ENCODE measurements at regions not wholly inside any gene's neighbourhood (a gene's known extent, or its start where the extent isn't known, plus 50 kb on each side); places are given as distances from the start of the nearest gene placed in this dataset.
"Not testable (repeated sequence)": the region's sequence is repeated elsewhere in the genome, so short reads cannot be mapped to it uniquely, and the experiment has no call there.

GRCh38 chr4:148608968-148609367 lies 166.8 kb upstream of the NR3C2 start:
- H3K9me2 ChIP-seq (ENCODE audit: insufficient read depth) = no peaks in the 10 kb centered on the region
- H3K9me3 ChIP-seq (ENCODE audit: low read depth) = no peaks in the 10 kb centered on the region
- H3K79me2 ChIP-seq (ENCODE audit: insufficient read depth) = no peaks in the 10 kb centered on the region
- no peaks in the 10 kb centered on the region for H4K20me1 ChIP-seq (ENCODE audit: insufficient read depth)
- H3K36me3 ChIP-seq (ENCODE audit: low read depth) = no peaks in the 10 kb centered on the region
- 57 to 62% methylated on average over 4 of the region's 4 CpGs for WGBS, 2 experiments (ENCODE audit: low coverage in 1 of 2, low lambda C conversion rate in 2 of 2, missing lambda C conversion rate in 2 of 2)
- no peak for TF ChIP-seq EZH2phosphoT487 (IDR thresholded peaks at IDR 0.05; ENCODE audit: insufficient read depth, low read depth)
- TF ChIP-seq EZH2 (IDR thresholded peaks at IDR 0.05; ENCODE audit: insufficient read depth, poor library complexity, severe bottlenecking) = no peak
- no peak overlapping the region for H3K4me3 ChIP-seq
- H3K27ac ChIP-seq = no peak overlapping the region
- H2AFZ ChIP-seq = no peak overlapping the region
- no peak overlapping the region for H3K4me2 ChIP-seq (ENCODE audit: unreplicated experiment)
- in situ Hi-C loops (cut with MboI) = no loop called here
- no peak for DNase-seq
- no peaks in the 10 kb centered on the region for H3K4me1 ChIP-seq (ENCODE audit: insufficient read depth)
- no peaks in the 10 kb centered on the region for H3K27me3 ChIP-seq (replicated peaks; ENCODE audit: insufficient read depth)
- H3F3A ChIP-seq (ENCODE audit: insufficient read depth) = no peaks in the 10 kb centered on the region
- no peak overlapping the region for H3K9ac ChIP-seq

GRCh38 chr4:148598418-148599207 lies 156.4 kb upstream of the NR3C2 start:
- H3K9me3 ChIP-seq (ENCODE audit: low read depth); H3F3A ChIP-seq (ENCODE audit: insufficient read depth); DNase-seq; H4K20me1 ChIP-seq (ENCODE audit: insufficient read depth); H3K4me1 ChIP-seq (ENCODE audit: insufficient read depth); H3K4me3 ChIP-seq; H3K9me2 ChIP-seq (ENCODE audit: insufficient read depth); H3K79me2 ChIP-seq (ENCODE audit: insufficient read depth); H3K27ac ChIP-seq; H3K4me2 ChIP-seq (ENCODE audit: unreplicated experiment); H3K9ac ChIP-seq; H3K36me3 ChIP-seq (ENCODE audit: low read depth); H2AFZ ChIP-seq; H3K27me3 ChIP-seq (replicated peaks; ENCODE audit: insufficient read depth); in situ Hi-C loops (cut with MboI): not testable (repeated sequence)
- 41 to 43% methylated on average over 14 of the region's 14 CpGs for WGBS, 2 experiments (ENCODE audit: low coverage in 1 of 2, low lambda C conversion rate in 2 of 2, missing lambda C conversion rate in 2 of 2)

- in situ Hi-C loops (cut with MboI) = no loop called here
- Histone ChIP-seq H4K20me1 (ENCODE audit: insufficient read depth) (no peaks in the 10 kb centered on the region), H3K4me3 (no peak overlapping the region), H3K36me3 (ENCODE audit: low read depth) (no peaks in the 10 kb centered on the region), H3K4me2 (ENCODE audit: unreplicated experiment) (no peak overlapping the region), H3K27ac (no peak overlapping the region), H3K9ac (no peak overlapping the region), H3K4me1 (ENCODE audit: insufficient read depth) (no peaks in the 10 kb centered on the region), H3K79me2 (ENCODE audit: insufficient read depth) (no peaks in the 10 kb centered on the region), H3K9me3 (ENCODE audit: low read depth) (no peaks in the 10 kb centered on the region), H3K27me3 (replicated peaks; ENCODE audit: insufficient read depth) (no peaks in the 10 kb centered on the region), H3F3A (ENCODE audit: insufficient read depth) (no peaks in the 10 kb centered on the region), H3K9me2 (ENCODE audit: insufficient read depth) (no peaks in the 10 kb centered on the region), H2AFZ (no peak overlapping the region)
- WGBS, 2 experiments (ENCODE audit: low coverage in 1 of 2, low lambda C conversion rate in 2 of 2, missing lambda C conversion rate in 2 of 2) = 27 to 41% methylated on average over 3 to 4 of the region's 4 CpGs
- no peak for DNase-seq
- no peak for TF ChIP-seq EZH2 (IDR thresholded peaks at IDR 0.05; ENCODE audit: insufficient read depth, poor library complexity, severe bottlenecking)
- no peak for TF ChIP-seq EZH2phosphoT487 (IDR thresholded peaks at IDR 0.05; ENCODE audit: insufficient read depth, low read depth)
Measured at GRCh38 chr4:148589182-148589581, 147.0 kb upstream of the NR3C2 start.

GRCh38 chr4:148575577-148575976 lies 133.4 kb upstream of the NR3C2 start:
- Histone ChIP-seq H2AFZ (no peak overlapping the region), H3K27ac (no peak overlapping the region), H3K9ac (no peak overlapping the region), H3K4me1 (ENCODE audit: insufficient read depth) (no peaks in the 10 kb centered on the region), H3K4me3 (no peak overlapping the region), H4K20me1 (ENCODE audit: insufficient read depth) (no peaks in the 10 kb centered on the region), H3K36me3 (ENCODE audit: low read depth) (no peaks in the 10 kb centered on the region), H3K4me2 (ENCODE audit: unreplicated experiment) (no peak overlapping the region), H3F3A (ENCODE audit: insufficient read depth) (no peaks in the 10 kb centered on the region), H3K9me3 (ENCODE audit: low read depth) (no peaks in the 10 kb centered on the region), H3K9me2 (ENCODE audit: insufficient read depth) (no peaks in the 10 kb centered on the region), H3K79me2 (ENCODE audit: insufficient read depth) (no peaks in the 10 kb centered on the region), H3K27me3 (replicated peaks; ENCODE audit: insufficient read depth) (no peaks in the 10 kb centered on the region)
- no peak for DNase-seq
- in situ Hi-C loops (cut with MboI) = no loop called here
- TF ChIP-seq EZH2 (IDR thresholded peaks at IDR 0.05; ENCODE audit: insufficient read depth, poor library complexity, severe bottlenecking) = no peak
- no peak for TF ChIP-seq EZH2phosphoT487 (IDR thresholded peaks at IDR 0.05; ENCODE audit: insufficient read depth, low read depth)
- WGBS, 2 experiments (ENCODE audit: low coverage in 1 of 2, low lambda C conversion rate in 2 of 2, missing lambda C conversion rate in 2 of 2) = 32% methylated on average over 2 of the region's 2 CpGs

- no peak for DNase-seq
- no peaks in the 10 kb centered on the region for H3K27me3 ChIP-seq (replicated peaks; ENCODE audit: insufficient read depth)
- no peaks in the 10 kb centered on the region for H3F3A ChIP-seq (ENCODE audit: insufficient read depth)
- no peak for TF ChIP-seq EZH2phosphoT487 (IDR thresholded peaks at IDR 0.05; ENCODE audit: insufficient read depth, low read depth)
- no peak for TF ChIP-seq EZH2 (IDR thresholded peaks at IDR 0.05; ENCODE audit: insufficient read depth, poor library complexity, severe bottlenecking)
- H3K4me3 ChIP-seq = no peak overlapping the region
- no peak overlapping the region for H3K4me2 ChIP-seq (ENCODE audit: unreplicated experiment)
- in situ Hi-C loops (cut with MboI) = no loop called here
- H3K79me2 ChIP-seq (ENCODE audit: insufficient read depth) = no peaks in the 10 kb centered on the region
- H3K36me3 ChIP-seq (ENCODE audit: low read depth) = no peaks in the 10 kb centered on the region
- no peak overlapping the region for H2AFZ ChIP-seq
- H3K9me2 ChIP-seq (ENCODE audit: insufficient read depth) = no peaks in the 10 kb centered on the region
- H3K9me3 ChIP-seq (ENCODE audit: low read depth) = no peaks in the 10 kb centered on the region
- no peak overlapping the region for H3K9ac ChIP-seq
- no peaks in the 10 kb centered on the region for H3K4me1 ChIP-seq (ENCODE audit: insufficient read depth)
- H4K20me1 ChIP-seq (ENCODE audit: insufficient read depth) = no peaks in the 10 kb centered on the region
- 46% methylated on average over 6 of the region's 6 CpGs for WGBS, 2 experiments (ENCODE audit: low coverage in 1 of 2, low lambda C conversion rate in 2 of 2, missing lambda C conversion rate in 2 of 2)
- H3K27ac ChIP-seq = no peak overlapping the region
Measured at GRCh38 chr4:148574911-148575310, 132.7 kb upstream of the NR3C2 start.
